Neural cell (in vitro differentiated cells): ENCODE measurements at regions not wholly inside any gene's neighbourhood (a gene's known extent, or its start where the extent isn't known, plus 50 kb on each side); places are given as distances from the start of the nearest gene placed in this dataset.

Source experiments
- H2AFZ ChIP-seq: fragments of 200-600, 300-800 bp; sonication (generic), shearing (Covaris generic); 2 replicates; pipeline ENCODE4 v1.6.0; 2014; ENCODE audit warnings: low read depth, mild to moderate bottlenecking, antibody characterized with exemption, low read length, moderate library complexity
- H3F3A ChIP-seq: fragments of 200-600 bp; shearing (Covaris generic); 2 replicates; pipeline ENCODE4 v1.6.1; 2016; ENCODE audit warnings: mild to moderate bottlenecking, moderate library complexity, mixed read lengths, antibody characterized with exemption, low read length; ENCODE audit not compliant: insufficient read depth, poor library complexity, severe bottlenecking
- H3K27ac ChIP-seq: fragments of 200-600, 300-800 bp; sonication (generic), shearing (Covaris generic); 2 replicates; pipeline ENCODE4 v1.5.1; 2014; ENCODE audit warnings: mild to moderate bottlenecking, low read length, moderate library complexity
- H3K27me3 ChIP-seq: fragments of 300-800, 200-600 bp; sonication (generic), shearing (Covaris generic); 2 replicates; pipeline ENCODE4 v1.6.0; 2014; ENCODE audit warnings: mild to moderate bottlenecking, low read depth, low read length, moderate library complexity; ENCODE audit not compliant: insufficient read depth
- H3K36me3 ChIP-seq: fragments of 300-800, 200-600 bp; sonication (generic), shearing (Covaris generic); 2 replicates; pipeline ENCODE4 v1.5.1; 2014; ENCODE audit warnings: mild to moderate bottlenecking, antibody characterized with exemption, low read length, moderate library complexity; ENCODE audit not compliant: insufficient read depth
- H3K4me2 ChIP-seq: fragments of 300-800, 200-600 bp; sonication (generic), shearing (Covaris generic); 2 replicates; pipeline ENCODE4 v1.6.0; 2014; ENCODE audit warnings: mild to moderate bottlenecking, low read length
- H3K4me3 ChIP-seq: fragments of 300-800, 200-600 bp; sonication (generic), shearing (Covaris generic); 2 replicates; pipeline ENCODE4 v1.5.1; 2014; ENCODE audit warnings: mild to moderate bottlenecking, low read length, moderate library complexity
- H3K79me2 ChIP-seq: fragments of 200-600 bp; shearing (Covaris generic); replicated peaks from 2 replicates; pipeline ENCODE4 v1.6.0; 2014; ENCODE audit warnings: mild to moderate bottlenecking, low read length, moderate library complexity; ENCODE audit not compliant: insufficient read depth
- H3K9ac ChIP-seq: fragments of 300-800, 200-600 bp; sonication (generic), shearing (Covaris generic); 2 replicates; pipeline ENCODE4 v1.6.1; 2016; ENCODE audit warnings: mild to moderate bottlenecking, low read length, mixed read lengths
- H3K9me2 ChIP-seq: fragments of 200-600 bp; shearing (Covaris generic); 2 replicates; pipeline ENCODE4 v1.6.1; 2016; ENCODE audit warnings: mild to moderate bottlenecking, low read length, mixed read lengths; ENCODE audit not compliant: insufficient read depth
- H3K9me3 ChIP-seq: fragments of 200-600, 300-800 bp; sonication (generic), shearing (Covaris generic); 2 replicates; pipeline ENCODE4 v1.6.1; 2016; ENCODE audit warnings: mild to moderate bottlenecking, mixed run types, low read length, moderate library complexity, mixed read lengths
- H4K20me1 ChIP-seq: fragments of 200-600 bp; shearing (Covaris generic); 2 replicates; pipeline ENCODE4 v1.6.1; 2016; ENCODE audit warnings: mild to moderate bottlenecking, mixed run types; ENCODE audit not compliant: insufficient read depth
- EP300 ChIP-seq: fragments of 450-650 bp; conservative IDR thresholded peaks from 2 replicates; pipeline ENCODE4 v1.6.1; 2014; ENCODE audit warnings: antibody characterized with exemption, mild to moderate bottlenecking, moderate library complexity; ENCODE audit not compliant: poor library complexity, severe bottlenecking
- EZH2 ChIP-seq: fragments of 200-600, 300-800 bp; shearing (Covaris generic), sonication (generic); IDR thresholded peaks from 2 replicates; pipeline ENCODE4 v1.6.1; 2014; ENCODE audit warnings: antibody characterized with exemption, low read length, borderline replicate concordance, mild to moderate bottlenecking; ENCODE audit not compliant: insufficient read depth, poor library complexity, severe bottlenecking
- MXI1 ChIP-seq: fragments of 450-650 bp; conservative IDR thresholded peaks from 2 replicates; pipeline ENCODE4 v1.6.1; 2014; ENCODE audit warnings: antibody characterized with exemption, mild to moderate bottlenecking; ENCODE audit not compliant: poor library complexity, severe bottlenecking
- POLR2AphosphoS5 ChIP-seq: IDR thresholded peaks from 2 replicates; pipeline ENCODE4 v1.6.1; 2012
- RAD21 ChIP-seq: fragments of 450-650 bp; conservative IDR thresholded peaks from 2 replicates; pipeline ENCODE4 v1.6.1; 2014; ENCODE audit warnings: antibody characterized with exemption, mild to moderate bottlenecking, moderate library complexity
- TAF1 ChIP-seq: IDR thresholded peaks from 2 replicates; pipeline ENCODE4 v1.6.1; 2012; ENCODE audit warnings: low read depth
- TF ChIP-seq, protein P1 (sequence below): IDR thresholded peaks from 2 replicates; pipeline ENCODE4 v1.6.1; 2012; ENCODE audit warnings: borderline replicate concordance
- TF ChIP-seq, protein P2 (sequence below): fragments of 450-650 bp; IDR thresholded peaks from 2 replicates; pipeline ENCODE4 v1.5.1; 2014; ENCODE audit warnings: antibody characterized with exemption, mild to moderate bottlenecking, moderate library complexity; ENCODE audit not compliant: poor library complexity, severe bottlenecking

DNA sequence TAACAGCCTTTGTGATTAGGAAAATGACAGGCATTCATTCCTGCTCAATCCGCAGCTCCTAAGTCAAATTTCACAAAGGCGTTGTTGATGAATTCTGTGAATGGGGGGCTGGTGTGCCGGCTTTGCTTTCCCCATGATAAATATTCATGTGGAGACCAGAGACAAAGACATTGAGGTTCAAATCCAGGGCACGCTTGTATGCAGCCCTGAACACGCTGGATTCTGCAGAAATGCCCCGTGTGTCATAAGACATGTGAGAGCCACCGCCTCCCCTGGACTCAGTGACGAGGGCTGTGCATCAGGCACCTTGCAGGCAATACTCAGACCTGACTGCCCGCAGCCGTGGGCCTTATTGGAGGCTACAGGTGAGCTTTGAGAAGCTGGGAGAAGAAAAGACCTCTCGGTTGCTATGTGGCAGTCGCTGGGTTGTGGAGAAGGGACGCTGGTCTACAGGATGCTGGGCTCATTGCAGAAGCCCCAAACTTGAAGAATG lies 906.2 kb downstream of the BRD1 start:
- Histone ChIP-seq H3K9me2 (no peaks in the 10 kb centered on the region), H2AFZ (no peak overlapping the region), H3F3A (no peaks in the 10 kb centered on the region), H3K79me2 (no peaks in the 10 kb centered on the region), H3K4me3 (no peak overlapping the region), H3K9ac (no peak overlapping the region), H3K27ac (no peak overlapping the region), H3K9me3 (peaks cover 3% of the 10 kb centered on the region), H4K20me1 (no peaks in the 10 kb centered on the region), H3K36me3 (no peaks in the 10 kb centered on the region), H3K4me2 (no peak overlapping the region), H3K27me3 (no peaks in the 10 kb centered on the region)
- no peak for TF ChIP-seq EP300

DNA sequence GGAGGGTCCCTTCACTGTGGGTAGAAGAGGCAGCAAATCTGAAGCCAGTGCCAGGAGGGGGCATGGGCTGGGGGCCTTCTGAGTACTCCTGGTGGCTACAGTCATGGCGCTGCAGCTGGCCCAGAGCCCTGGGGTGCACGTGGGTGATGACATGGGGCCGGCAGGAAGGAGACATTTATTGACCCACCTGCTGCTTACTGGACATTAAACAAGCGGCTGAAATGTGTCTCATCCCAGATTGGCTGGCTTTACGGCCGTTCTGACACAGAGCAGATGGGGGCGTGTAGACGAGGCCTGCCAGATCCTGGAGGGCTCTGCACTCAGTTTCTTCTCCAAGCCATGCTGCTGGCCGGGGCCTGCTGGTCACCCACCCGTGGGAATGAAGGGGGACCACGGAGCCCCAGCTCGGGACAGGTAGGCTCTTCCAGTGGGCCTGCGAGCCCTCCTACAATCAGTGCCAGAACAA lies 906.9 kb downstream of the BRD1 start:
- H3K4me3 ChIP-seq, result no peak overlapping the region
- no peak overlapping the region for H2AFZ ChIP-seq
- H3K9me3 ChIP-seq, result peaks cover 6% of the 10 kb centered on the region

DNA sequence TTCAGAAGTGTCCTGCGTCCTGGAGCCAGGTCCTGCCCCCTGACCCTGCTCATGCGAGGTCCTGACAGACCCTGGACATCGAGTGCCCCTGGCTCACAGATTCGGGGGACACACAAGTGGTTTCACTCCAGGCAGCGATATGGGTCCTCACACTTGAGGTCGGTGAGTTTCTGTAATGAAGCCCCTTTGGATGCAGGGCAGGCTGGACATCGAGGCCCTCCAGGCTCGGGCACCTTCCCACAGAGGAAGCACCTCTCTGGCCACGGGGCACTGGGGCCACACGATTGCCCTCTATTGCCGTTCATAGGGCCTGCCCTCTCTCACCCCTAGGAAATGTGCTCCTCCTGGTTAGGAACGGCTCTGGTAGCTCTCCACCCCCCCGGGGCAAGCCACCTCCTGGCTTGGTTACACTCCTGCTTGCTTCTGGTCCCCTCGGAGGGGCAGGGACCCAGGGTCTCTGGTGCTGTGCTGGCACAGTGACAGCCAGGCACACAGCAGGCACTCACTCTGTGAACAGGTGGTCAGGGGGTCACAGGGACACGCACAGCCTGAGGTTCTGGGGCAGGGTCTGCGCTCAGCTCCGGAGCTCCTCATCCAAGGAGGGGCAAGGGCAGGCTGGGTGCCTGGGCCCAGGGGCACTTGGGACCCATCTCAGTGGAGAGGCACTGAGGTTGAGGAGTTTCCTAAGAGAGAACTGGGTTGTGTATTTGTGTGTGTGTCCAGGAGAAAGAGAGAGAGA lies 907.7 kb downstream of the BRD1 start:
- H3K9me2 ChIP-seq, result no peaks in the 10 kb centered on the region
- TF ChIP-seq, protein P1, sequence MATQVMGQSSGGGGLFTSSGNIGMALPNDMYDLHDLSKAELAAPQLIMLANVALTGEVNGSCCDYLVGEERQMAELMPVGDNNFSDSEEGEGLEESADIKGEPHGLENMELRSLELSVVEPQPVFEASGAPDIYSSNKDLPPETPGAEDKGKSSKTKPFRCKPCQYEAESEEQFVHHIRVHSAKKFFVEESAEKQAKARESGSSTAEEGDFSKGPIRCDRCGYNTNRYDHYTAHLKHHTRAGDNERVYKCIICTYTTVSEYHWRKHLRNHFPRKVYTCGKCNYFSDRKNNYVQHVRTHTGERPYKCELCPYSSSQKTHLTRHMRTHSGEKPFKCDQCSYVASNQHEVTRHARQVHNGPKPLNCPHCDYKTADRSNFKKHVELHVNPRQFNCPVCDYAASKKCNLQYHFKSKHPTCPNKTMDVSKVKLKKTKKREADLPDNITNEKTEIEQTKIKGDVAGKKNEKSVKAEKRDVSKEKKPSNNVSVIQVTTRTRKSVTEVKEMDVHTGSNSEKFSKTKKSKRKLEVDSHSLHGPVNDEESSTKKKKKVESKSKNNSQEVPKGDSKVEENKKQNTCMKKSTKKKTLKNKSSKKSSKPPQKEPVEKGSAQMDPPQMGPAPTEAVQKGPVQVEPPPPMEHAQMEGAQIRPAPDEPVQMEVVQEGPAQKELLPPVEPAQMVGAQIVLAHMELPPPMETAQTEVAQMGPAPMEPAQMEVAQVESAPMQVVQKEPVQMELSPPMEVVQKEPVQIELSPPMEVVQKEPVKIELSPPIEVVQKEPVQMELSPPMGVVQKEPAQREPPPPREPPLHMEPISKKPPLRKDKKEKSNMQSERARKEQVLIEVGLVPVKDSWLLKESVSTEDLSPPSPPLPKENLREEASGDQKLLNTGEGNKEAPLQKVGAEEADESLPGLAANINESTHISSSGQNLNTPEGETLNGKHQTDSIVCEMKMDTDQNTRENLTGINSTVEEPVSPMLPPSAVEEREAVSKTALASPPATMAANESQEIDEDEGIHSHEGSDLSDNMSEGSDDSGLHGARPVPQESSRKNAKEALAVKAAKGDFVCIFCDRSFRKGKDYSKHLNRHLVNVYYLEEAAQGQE, result no peak
- TF ChIP-seq POLR2AphosphoS5 (no peak), TAF1 (no peak), EP300 (no peak), EZH2 (no peak), RAD21 (no peak), MXI1 (no peak)
- TF ChIP-seq, protein P2, sequence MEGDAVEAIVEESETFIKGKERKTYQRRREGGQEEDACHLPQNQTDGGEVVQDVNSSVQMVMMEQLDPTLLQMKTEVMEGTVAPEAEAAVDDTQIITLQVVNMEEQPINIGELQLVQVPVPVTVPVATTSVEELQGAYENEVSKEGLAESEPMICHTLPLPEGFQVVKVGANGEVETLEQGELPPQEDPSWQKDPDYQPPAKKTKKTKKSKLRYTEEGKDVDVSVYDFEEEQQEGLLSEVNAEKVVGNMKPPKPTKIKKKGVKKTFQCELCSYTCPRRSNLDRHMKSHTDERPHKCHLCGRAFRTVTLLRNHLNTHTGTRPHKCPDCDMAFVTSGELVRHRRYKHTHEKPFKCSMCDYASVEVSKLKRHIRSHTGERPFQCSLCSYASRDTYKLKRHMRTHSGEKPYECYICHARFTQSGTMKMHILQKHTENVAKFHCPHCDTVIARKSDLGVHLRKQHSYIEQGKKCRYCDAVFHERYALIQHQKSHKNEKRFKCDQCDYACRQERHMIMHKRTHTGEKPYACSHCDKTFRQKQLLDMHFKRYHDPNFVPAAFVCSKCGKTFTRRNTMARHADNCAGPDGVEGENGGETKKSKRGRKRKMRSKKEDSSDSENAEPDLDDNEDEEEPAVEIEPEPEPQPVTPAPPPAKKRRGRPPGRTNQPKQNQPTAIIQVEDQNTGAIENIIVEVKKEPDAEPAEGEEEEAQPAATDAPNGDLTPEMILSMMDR, result no peak
- H2AFZ ChIP-seq, result no peak overlapping the region
- H3K27me3 ChIP-seq, result no peaks in the 10 kb centered on the region
- H3K9ac ChIP-seq, result no peak overlapping the region
- no peaks in the 10 kb centered on the region for H3K79me2 ChIP-seq
- H3K4me3 ChIP-seq, result no peak overlapping the region
- H3F3A ChIP-seq, result no peaks in the 10 kb centered on the region
- no peak overlapping the region for H3K27ac ChIP-seq
- no peaks in the 10 kb centered on the region for H4K20me1 ChIP-seq
- peaks cover 6% of the 10 kb centered on the region for H3K9me3 ChIP-seq
- H3K36me3 ChIP-seq, result no peaks in the 10 kb centered on the region
- no peak overlapping the region for H3K4me2 ChIP-seq

More for the DNA sequence above, 906.9 kb downstream of the BRD1 start:
- Histone ChIP-seq H3K27me3 (no peaks in the 10 kb centered on the region), H4K20me1 (no peaks in the 10 kb centered on the region), H3K4me2 (no peak overlapping the region), H3K36me3 (no peaks in the 10 kb centered on the region), H3K79me2 (no peaks in the 10 kb centered on the region), H3F3A (no peaks in the 10 kb centered on the region), H3K27ac (no peak overlapping the region), H3K9me2 (no peaks in the 10 kb centered on the region), H3K9ac (no peak overlapping the region)
- no peak for TF ChIP-seq TAF1
- TF ChIP-seq, protein P1, result no peak
